Neural cell (in vitro differentiated cells): ENCODE measurements at regions not wholly inside any gene's neighbourhood (a gene's known extent, or its start where the extent isn't known, plus 50 kb on each side); places are given as distances from the start of the nearest gene placed in this dataset.

Source experiments
- H2AFZ ChIP-seq: fragments of 200-600, 300-800 bp; sonication (generic), shearing (Covaris generic); 2 replicates; pipeline ENCODE4 v1.6.0; 2014; ENCODE audit warnings: low read depth, mild to moderate bottlenecking, antibody characterized with exemption, low read length, moderate library complexity
- H3F3A ChIP-seq: fragments of 200-600 bp; shearing (Covaris generic); 2 replicates; pipeline ENCODE4 v1.6.1; 2016; ENCODE audit warnings: mild to moderate bottlenecking, moderate library complexity, mixed read lengths, antibody characterized with exemption, low read length; ENCODE audit not compliant: insufficient read depth, poor library complexity, severe bottlenecking
- H3K27ac ChIP-seq: fragments of 200-600, 300-800 bp; sonication (generic), shearing (Covaris generic); 2 replicates; pipeline ENCODE4 v1.5.1; 2014; ENCODE audit warnings: mild to moderate bottlenecking, low read length, moderate library complexity
- H3K27me3 ChIP-seq: fragments of 300-800, 200-600 bp; sonication (generic), shearing (Covaris generic); 2 replicates; pipeline ENCODE4 v1.6.0; 2014; ENCODE audit warnings: mild to moderate bottlenecking, low read depth, low read length, moderate library complexity; ENCODE audit not compliant: insufficient read depth
- H3K36me3 ChIP-seq: fragments of 300-800, 200-600 bp; sonication (generic), shearing (Covaris generic); 2 replicates; pipeline ENCODE4 v1.5.1; 2014; ENCODE audit warnings: mild to moderate bottlenecking, antibody characterized with exemption, low read length, moderate library complexity; ENCODE audit not compliant: insufficient read depth
- H3K4me2 ChIP-seq: fragments of 300-800, 200-600 bp; sonication (generic), shearing (Covaris generic); 2 replicates; pipeline ENCODE4 v1.6.0; 2014; ENCODE audit warnings: mild to moderate bottlenecking, low read length
- H3K4me3 ChIP-seq: fragments of 300-800, 200-600 bp; sonication (generic), shearing (Covaris generic); 2 replicates; pipeline ENCODE4 v1.5.1; 2014; ENCODE audit warnings: mild to moderate bottlenecking, low read length, moderate library complexity
- H3K79me2 ChIP-seq: fragments of 200-600 bp; shearing (Covaris generic); replicated peaks from 2 replicates; pipeline ENCODE4 v1.6.0; 2014; ENCODE audit warnings: mild to moderate bottlenecking, low read length, moderate library complexity; ENCODE audit not compliant: insufficient read depth
- H3K9ac ChIP-seq: fragments of 300-800, 200-600 bp; sonication (generic), shearing (Covaris generic); 2 replicates; pipeline ENCODE4 v1.6.1; 2016; ENCODE audit warnings: mild to moderate bottlenecking, low read length, mixed read lengths
- H3K9me2 ChIP-seq: fragments of 200-600 bp; shearing (Covaris generic); 2 replicates; pipeline ENCODE4 v1.6.1; 2016; ENCODE audit warnings: mild to moderate bottlenecking, low read length, mixed read lengths; ENCODE audit not compliant: insufficient read depth
- H3K9me3 ChIP-seq: fragments of 200-600, 300-800 bp; sonication (generic), shearing (Covaris generic); 2 replicates; pipeline ENCODE4 v1.6.1; 2016; ENCODE audit warnings: mild to moderate bottlenecking, mixed run types, low read length, moderate library complexity, mixed read lengths
- H4K20me1 ChIP-seq: fragments of 200-600 bp; shearing (Covaris generic); 2 replicates; pipeline ENCODE4 v1.6.1; 2016; ENCODE audit warnings: mild to moderate bottlenecking, mixed run types; ENCODE audit not compliant: insufficient read depth
- CTCF ChIP-seq: fragments of 450-650 bp; IDR thresholded peaks from 2 replicates; pipeline ENCODE4 v1.5.1; 2014; ENCODE audit warnings: antibody characterized with exemption, mild to moderate bottlenecking, moderate library complexity; ENCODE audit not compliant: poor library complexity, severe bottlenecking
- EP300 ChIP-seq: fragments of 450-650 bp; conservative IDR thresholded peaks from 2 replicates; pipeline ENCODE4 v1.6.1; 2014; ENCODE audit warnings: antibody characterized with exemption, mild to moderate bottlenecking, moderate library complexity; ENCODE audit not compliant: poor library complexity, severe bottlenecking
- EZH2 ChIP-seq: fragments of 200-600, 300-800 bp; shearing (Covaris generic), sonication (generic); IDR thresholded peaks from 2 replicates; pipeline ENCODE4 v1.6.1; 2014; ENCODE audit warnings: antibody characterized with exemption, low read length, borderline replicate concordance, mild to moderate bottlenecking; ENCODE audit not compliant: insufficient read depth, poor library complexity, severe bottlenecking
- MXI1 ChIP-seq: fragments of 450-650 bp; conservative IDR thresholded peaks from 2 replicates; pipeline ENCODE4 v1.6.1; 2014; ENCODE audit warnings: antibody characterized with exemption, mild to moderate bottlenecking; ENCODE audit not compliant: poor library complexity, severe bottlenecking
- POLR2AphosphoS5 ChIP-seq: IDR thresholded peaks from 2 replicates; pipeline ENCODE4 v1.6.1; 2012
- RAD21 ChIP-seq: fragments of 450-650 bp; conservative IDR thresholded peaks from 2 replicates; pipeline ENCODE4 v1.6.1; 2014; ENCODE audit warnings: antibody characterized with exemption, mild to moderate bottlenecking, moderate library complexity
- REST ChIP-seq: IDR thresholded peaks from 2 replicates; pipeline ENCODE4 v1.6.1; 2012; ENCODE audit warnings: borderline replicate concordance
- SMC3 ChIP-seq: fragments of 450-650 bp; conservative IDR thresholded peaks from 2 replicates; pipeline ENCODE4 v1.6.1; 2014; ENCODE audit warnings: antibody characterized with exemption, mild to moderate bottlenecking, moderate library complexity; ENCODE audit not compliant: poor library complexity

GRCh38 chr7:80324032-80324431 is 187.8 kb downstream of the GNAT3 start:
- H3K36me3 ChIP-seq: no peaks in the 10 kb centered on the region
- no peaks in the 10 kb centered on the region for H3K9me2 ChIP-seq
- H3F3A ChIP-seq: no peaks in the 10 kb centered on the region
- H3K4me3 ChIP-seq: no peak overlapping the region
- TF ChIP-seq EP300: no peak
- TF ChIP-seq EZH2: no peak
- no peak for TF ChIP-seq MXI1
- no peak for TF ChIP-seq SMC3
- no peak for TF ChIP-seq POLR2AphosphoS5
- TF ChIP-seq REST: no peak
- TF ChIP-seq CTCF: no peak
- no peak for TF ChIP-seq RAD21
- H4K20me1 ChIP-seq: no peaks in the 10 kb centered on the region
- H3K79me2 ChIP-seq: no peaks in the 10 kb centered on the region
- no peak overlapping the region for H3K4me2 ChIP-seq
- H3K9ac ChIP-seq: no peak overlapping the region
- no peaks in the 10 kb centered on the region for H3K9me3 ChIP-seq
- no peak overlapping the region for H3K27ac ChIP-seq
- no peak overlapping the region for H2AFZ ChIP-seq
- H3K27me3 ChIP-seq: no peaks in the 10 kb centered on the region

- Histone ChIP-seq H3F3A (no peaks in the 10 kb centered on the region), H2AFZ (no peak overlapping the region), H3K4me2 (no peak overlapping the region), H3K9me3 (no peaks in the 10 kb centered on the region), H3K27me3 (no peaks in the 10 kb centered on the region), H3K27ac (no peak overlapping the region), H4K20me1 (no peaks in the 10 kb centered on the region), H3K9ac (no peak overlapping the region), H3K9me2 (no peaks in the 10 kb centered on the region), H3K4me3 (no peak overlapping the region), H3K36me3 (no peaks in the 10 kb centered on the region), H3K79me2 (no peaks in the 10 kb centered on the region)
- no peak for TF ChIP-seq SMC3
- no peak for TF ChIP-seq POLR2AphosphoS5
Measured at GRCh38 chr7:80319461-80319860, 184.8 kb downstream of the GNAI1 start.

GRCh38 chr7:80318081-80318480 is 183.4 kb downstream of the GNAI1 start:
- H3K4me2 ChIP-seq: no peak overlapping the region
- no peaks in the 10 kb centered on the region for H3K79me2 ChIP-seq
- TF ChIP-seq POLR2AphosphoS5 (no peak), EZH2 (no peak), CTCF (no peak), SMC3 (no peak)
- H2AFZ ChIP-seq: no peak overlapping the region
- no peaks in the 10 kb centered on the region for H3K9me3 ChIP-seq
- H3K9ac ChIP-seq: no peak overlapping the region
- no peaks in the 10 kb centered on the region for H3K36me3 ChIP-seq
- no peaks in the 10 kb centered on the region for H4K20me1 ChIP-seq
- H3K27ac ChIP-seq: no peak overlapping the region
- no peaks in the 10 kb centered on the region for H3F3A ChIP-seq
- no peaks in the 10 kb centered on the region for H3K27me3 ChIP-seq
- H3K4me3 ChIP-seq: no peak overlapping the region
- H3K9me2 ChIP-seq: no peaks in the 10 kb centered on the region
